ENCODE measurements at regions not wholly inside any gene's neighbourhood (a gene's known extent, or its start where the extent isn't known, plus 50 kb on each side); places are given as distances from the start of the nearest gene placed in this dataset.
"Not testable (repeated sequence)": the region's sequence is repeated elsewhere in the genome, so short reads cannot be mapped to it uniquely, and the experiment has no call there.

GRCh38 chr2:163133602-163134001 is 295.0 kb upstream of the KCNH7 start:
- intact Hi-C loops (cut with DNase I) = no loop called here

DNA sequence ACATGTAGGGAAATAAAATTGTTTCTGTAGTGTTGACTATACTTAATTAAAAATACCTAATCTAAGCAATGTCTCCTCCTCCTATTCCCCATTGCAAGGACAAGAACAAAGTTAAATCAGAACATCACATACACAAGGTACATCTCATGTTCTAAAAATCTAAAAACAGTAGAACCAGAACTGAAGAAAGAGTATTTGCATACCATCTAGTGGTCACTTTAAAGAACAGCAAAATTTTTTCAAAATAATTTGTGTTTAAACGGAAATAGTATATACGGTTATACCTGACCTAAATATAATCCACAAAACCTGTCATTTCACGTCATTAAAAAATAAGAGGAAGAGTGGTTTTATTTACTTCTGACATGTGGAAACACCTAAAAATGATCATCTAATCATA is 294.3 kb upstream of the KCNH7 start:
- H3K4me1 ChIP-seq (ENCODE audit: control insufficient read depth in 2 of 3, insufficient read depth in 2 of 3, low read depth in 1 of 3, low read length in 3 of 3) = no peaks in the 10 kb centered on the region
- H3K4me3 ChIP-seq (ENCODE audit: low read length in 3 of 3) = no peak overlapping the region
- TF ChIP-seq, protein P1, sequence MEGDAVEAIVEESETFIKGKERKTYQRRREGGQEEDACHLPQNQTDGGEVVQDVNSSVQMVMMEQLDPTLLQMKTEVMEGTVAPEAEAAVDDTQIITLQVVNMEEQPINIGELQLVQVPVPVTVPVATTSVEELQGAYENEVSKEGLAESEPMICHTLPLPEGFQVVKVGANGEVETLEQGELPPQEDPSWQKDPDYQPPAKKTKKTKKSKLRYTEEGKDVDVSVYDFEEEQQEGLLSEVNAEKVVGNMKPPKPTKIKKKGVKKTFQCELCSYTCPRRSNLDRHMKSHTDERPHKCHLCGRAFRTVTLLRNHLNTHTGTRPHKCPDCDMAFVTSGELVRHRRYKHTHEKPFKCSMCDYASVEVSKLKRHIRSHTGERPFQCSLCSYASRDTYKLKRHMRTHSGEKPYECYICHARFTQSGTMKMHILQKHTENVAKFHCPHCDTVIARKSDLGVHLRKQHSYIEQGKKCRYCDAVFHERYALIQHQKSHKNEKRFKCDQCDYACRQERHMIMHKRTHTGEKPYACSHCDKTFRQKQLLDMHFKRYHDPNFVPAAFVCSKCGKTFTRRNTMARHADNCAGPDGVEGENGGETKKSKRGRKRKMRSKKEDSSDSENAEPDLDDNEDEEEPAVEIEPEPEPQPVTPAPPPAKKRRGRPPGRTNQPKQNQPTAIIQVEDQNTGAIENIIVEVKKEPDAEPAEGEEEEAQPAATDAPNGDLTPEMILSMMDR (IDR thresholded peaks at IDR 0.05; ENCODE audit: borderline replicate concordance, extremely low read depth, insufficient read depth) = peak; percentile 19
- FAIRE-seq (peak; percentile 81), DNase-seq (peak in 1 of 5 donors; percentile 13)
- H3K27me3 ChIP-seq (ENCODE audit: control insufficient read depth, insufficient read depth, low read length) = no peaks in the 10 kb centered on the region
- no peak overlapping the region for H3K9ac ChIP-seq (ENCODE audit: low read length in 3 of 3)
- no peak overlapping the region for H3K27ac ChIP-seq (ENCODE audit: low read depth in 2 of 2, low read length in 2 of 2)
- no peaks in the 10 kb centered on the region for H3K36me3 ChIP-seq (ENCODE audit: control insufficient read depth in 2 of 3, insufficient read depth in 3 of 3, low read length in 3 of 3)
- no peaks in the 10 kb centered on the region for H3K9me3 ChIP-seq (ENCODE audit: control insufficient read depth in 2 of 3, insufficient read depth in 1 of 3, low read length in 3 of 3)
- intact Hi-C loops (cut with DNase I) = no loop called here

More at GRCh38 chr2:163133602-163134001, 295.0 kb upstream of the KCNH7 start:
- Histone ChIP-seq H3K36me3 (ENCODE audit: control insufficient read depth in 2 of 3, insufficient read depth in 3 of 3, low read length in 3 of 3) (no peaks in the 10 kb centered on the region), H3K27ac (ENCODE audit: low read depth in 2 of 2, low read length in 2 of 2) (no peak overlapping the region), H3K4me1 (ENCODE audit: control insufficient read depth in 2 of 3, insufficient read depth in 2 of 3, low read depth in 1 of 3, low read length in 3 of 3) (no peaks in the 10 kb centered on the region), H3K9me3 (ENCODE audit: control insufficient read depth in 2 of 3, insufficient read depth in 1 of 3, low read length in 3 of 3) (no peaks in the 10 kb centered on the region), H3K9ac (ENCODE audit: low read length in 3 of 3) (no peak overlapping the region), H3K4me3 (ENCODE audit: low read length in 3 of 3) (no peak overlapping the region), H3K27me3 (ENCODE audit: control insufficient read depth, insufficient read depth, low read length) (no peaks in the 10 kb centered on the region)
- TF ChIP-seq, protein P1 (IDR thresholded peaks at IDR 0.05; ENCODE audit: borderline replicate concordance, extremely low read depth, insufficient read depth) = no peak
- DNase-seq = no peak
- no peak for FAIRE-seq

- H3K9me3 ChIP-seq (ENCODE audit: control insufficient read depth in 2 of 3, insufficient read depth in 1 of 3, low read length in 3 of 3); H3K4me1 ChIP-seq (ENCODE audit: control insufficient read depth in 2 of 3, insufficient read depth in 2 of 3, low read depth in 1 of 3, low read length in 3 of 3); H3K36me3 ChIP-seq (ENCODE audit: control insufficient read depth in 2 of 3, insufficient read depth in 3 of 3, low read length in 3 of 3); H3K27ac ChIP-seq (ENCODE audit: low read depth in 2 of 2, low read length in 2 of 2); FAIRE-seq; H3K9ac ChIP-seq (ENCODE audit: low read length in 3 of 3); intact Hi-C loops (cut with DNase I); H3K4me3 ChIP-seq (ENCODE audit: low read length in 3 of 3); H3K27me3 ChIP-seq (ENCODE audit: control insufficient read depth, insufficient read depth, low read length); DNase-seq: not testable (repeated sequence)
Observed at GRCh38 chr2:163132207-163132606, 293.6 kb upstream of the KCNH7 start.

DNA sequence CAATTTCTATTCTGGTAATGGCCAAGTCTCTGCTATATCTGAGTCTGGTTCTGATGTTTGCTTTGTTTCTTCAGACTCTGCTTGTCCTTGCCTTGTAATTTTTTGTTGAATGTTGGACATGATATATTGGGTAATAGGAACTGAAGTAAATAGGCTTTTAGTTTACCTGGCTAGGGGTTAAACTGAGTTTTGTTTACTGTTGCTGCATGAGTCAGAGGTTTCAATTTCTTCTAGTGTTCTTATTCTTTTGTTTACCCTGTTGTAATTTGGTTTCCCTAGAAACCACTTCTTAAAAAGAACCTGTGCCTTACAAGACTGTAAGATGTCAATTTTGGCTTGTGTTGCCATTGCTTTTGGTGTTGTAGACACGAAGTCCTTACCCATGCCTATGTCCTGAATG is 285.0 kb upstream of the KCNH7 start:
- H3K36me3 ChIP-seq (ENCODE audit: control insufficient read depth in 2 of 3, insufficient read depth in 3 of 3, low read length in 3 of 3) = no peaks in the 10 kb centered on the region
- FAIRE-seq (no peak), DNase-seq (no peak)
- no peak overlapping the region for H3K27ac ChIP-seq (ENCODE audit: low read depth in 2 of 2, low read length in 2 of 2)
- no peak overlapping the region for H3K4me3 ChIP-seq (ENCODE audit: low read length in 3 of 3)
- TF ChIP-seq, protein P1 (IDR thresholded peaks at IDR 0.05; ENCODE audit: borderline replicate concordance, extremely low read depth, insufficient read depth) = no peak
- H3K27me3 ChIP-seq (ENCODE audit: control insufficient read depth, insufficient read depth, low read length) = no peaks in the 10 kb centered on the region
- H3K4me1 ChIP-seq (ENCODE audit: control insufficient read depth in 2 of 3, insufficient read depth in 2 of 3, low read depth in 1 of 3, low read length in 3 of 3) = no peaks in the 10 kb centered on the region
- no peak overlapping the region for H3K9ac ChIP-seq (ENCODE audit: low read length in 3 of 3)
- intact Hi-C loops (cut with DNase I) = no loop called here
- H3K9me3 ChIP-seq (ENCODE audit: control insufficient read depth in 2 of 3, insufficient read depth in 1 of 3, low read length in 3 of 3) = no peaks in the 10 kb centered on the region
